ENCODE measurements at regions not wholly inside any gene's neighbourhood (a gene's known extent, or its start where the extent isn't known, plus 50 kb on each side); places are given as distances from the start of the nearest gene placed in this dataset.

GRCh38 chr5:135246923-135247795, 151.9 kb downstream of the MACROH2A1 start:
- DNase-seq, result no peak

GRCh38 chr5:135246605-135246922, 152.5 kb downstream of the MACROH2A1 start:
- no peak for DNase-seq

DNA sequence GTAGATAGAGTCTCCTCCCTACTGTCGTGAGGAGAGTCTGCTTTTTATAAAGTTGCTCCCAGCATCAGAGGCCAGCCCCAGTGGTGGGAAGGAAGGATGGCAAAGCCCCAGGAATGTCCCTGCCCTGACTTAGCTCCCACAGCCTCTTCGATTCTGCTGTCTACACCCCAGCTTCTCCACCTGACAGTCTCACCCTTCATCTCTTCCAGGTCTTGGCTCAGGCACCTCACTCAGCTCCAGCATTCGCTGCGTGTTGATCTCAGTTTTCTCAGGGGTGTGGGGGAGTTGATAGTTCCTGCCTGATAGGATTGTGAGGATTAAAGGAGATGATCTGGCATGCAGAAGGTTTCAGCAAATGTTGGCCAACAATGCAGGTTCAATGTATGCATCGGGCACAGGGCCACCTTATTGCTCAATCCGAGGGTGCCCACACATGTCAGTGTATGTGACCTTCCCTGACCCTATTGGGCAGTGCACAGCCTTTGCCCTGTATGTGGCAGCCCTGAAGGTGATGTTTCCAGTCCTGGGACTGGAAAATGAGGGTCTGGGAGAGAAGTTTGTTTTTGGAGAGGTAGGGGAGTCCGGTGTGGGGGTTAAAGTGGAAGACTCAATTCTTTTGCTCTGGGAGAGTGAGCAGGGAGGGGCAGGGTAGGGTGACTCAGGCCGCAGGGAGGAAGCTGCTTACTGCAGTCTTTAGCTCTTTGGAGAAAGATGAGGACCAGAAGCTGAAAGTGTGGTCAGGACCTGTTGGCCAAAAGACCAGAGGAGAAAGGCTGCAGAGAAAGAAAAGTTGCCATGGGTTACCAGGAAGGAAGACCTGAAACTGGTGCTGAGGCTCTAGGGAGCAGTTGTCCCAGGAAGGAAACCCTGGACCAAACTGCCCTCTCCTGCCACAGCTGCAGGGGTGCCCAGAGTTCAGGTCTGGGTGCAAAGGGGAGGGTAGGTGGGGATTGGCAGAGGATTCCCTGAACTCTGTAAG, 153.2 kb downstream of the MACROH2A1 start:
- no peak for DNase-seq

- no peak for DNase-seq
These were observed 154.4 kb downstream of the MACROH2A1 start for GRCh38 chr5:135244620-135245021.

DNA sequence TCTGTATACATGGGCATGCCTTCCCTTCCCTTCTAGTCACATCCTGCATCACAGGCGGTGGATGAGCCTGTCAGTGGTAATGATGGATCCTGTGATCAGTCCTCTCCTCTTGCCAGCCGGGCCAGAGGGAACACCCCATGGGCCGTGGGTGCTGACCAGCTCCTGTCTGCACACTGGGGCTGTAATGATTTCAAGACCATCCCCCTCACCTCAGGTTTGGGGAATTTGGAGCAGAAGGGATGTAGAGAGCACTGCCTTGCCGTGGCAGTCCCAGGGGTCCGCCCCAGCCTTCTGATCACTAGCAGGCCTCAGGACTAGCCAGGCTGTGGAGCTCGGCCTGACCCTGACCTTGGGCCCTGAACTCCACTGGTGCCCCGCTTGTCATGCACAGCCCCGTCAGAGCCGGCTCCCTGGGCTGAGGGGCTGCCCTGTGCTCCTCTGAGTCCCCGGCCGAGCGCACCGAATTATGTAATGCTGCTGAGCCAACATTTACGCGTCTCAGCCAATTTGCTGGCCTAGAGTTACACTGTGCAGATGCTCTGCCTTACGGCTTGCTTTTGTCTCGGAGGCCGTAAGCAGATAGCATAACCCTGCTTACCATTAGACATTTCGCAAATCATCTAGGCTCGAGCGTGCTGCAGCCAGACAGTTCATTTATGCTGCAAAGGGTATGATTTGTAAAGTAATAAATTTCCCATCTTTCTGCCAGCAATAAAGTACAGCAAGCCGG, 155.3 kb downstream of the MACROH2A1 start:
- no peak for DNase-seq

- DNase-seq, result no peak
These were observed 156.0 kb downstream of the MACROH2A1 start for GRCh38 chr5:135242866-135243555.

DNA sequence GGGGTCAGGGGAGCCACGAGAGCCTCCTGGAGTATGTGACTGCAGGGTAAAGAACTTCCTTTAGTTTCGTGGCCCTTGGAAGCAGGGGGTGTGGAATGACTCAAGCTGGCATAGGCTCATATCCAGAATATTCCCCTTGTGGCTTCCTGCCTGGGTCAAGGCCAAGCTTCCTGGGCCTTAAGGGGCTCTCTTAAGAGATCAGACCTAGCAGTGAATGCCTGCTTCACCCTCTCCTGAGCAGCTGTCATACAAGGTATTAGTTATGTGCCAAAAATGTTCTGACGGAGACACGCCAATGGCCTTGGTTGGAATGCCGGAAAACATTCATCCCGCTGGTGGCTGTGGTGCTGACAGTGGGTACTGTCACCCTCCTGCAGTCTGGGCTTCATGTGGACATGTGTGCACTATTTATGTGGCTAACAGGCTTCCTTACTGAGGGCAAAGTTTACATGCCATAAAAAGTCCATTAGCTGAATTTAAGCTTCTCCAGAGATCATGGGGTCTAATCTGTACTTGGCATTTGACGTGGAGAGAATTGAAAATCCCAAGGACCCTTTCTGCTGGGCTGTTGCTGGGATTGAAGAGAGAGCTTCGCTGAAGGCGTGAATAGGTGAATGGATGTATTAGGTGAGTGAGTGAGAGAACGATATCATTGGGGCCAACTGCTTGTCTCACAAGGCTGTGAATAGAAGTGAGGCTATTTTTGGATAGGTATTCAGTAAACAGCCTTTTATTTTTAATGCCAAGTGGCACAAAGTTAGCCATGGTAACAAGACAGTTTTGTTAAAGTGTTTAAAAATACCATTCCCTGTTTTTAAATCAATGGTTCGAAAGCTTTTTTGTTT, 156.8 kb downstream of the MACROH2A1 start:
- DNase-seq, result no peak

- DNase-seq, result no peak
These were observed 157.5 kb downstream of the MACROH2A1 start for GRCh38 chr5:135241536-135241935.

- no peak for DNase-seq
These were observed 158.2 kb downstream of the MACROH2A1 start for GRCh38 chr5:135240781-135241360.

GRCh38 chr5:135240283-135240633, 158.8 kb downstream of the MACROH2A1 start:
- DNase-seq, result no peak

DNA sequence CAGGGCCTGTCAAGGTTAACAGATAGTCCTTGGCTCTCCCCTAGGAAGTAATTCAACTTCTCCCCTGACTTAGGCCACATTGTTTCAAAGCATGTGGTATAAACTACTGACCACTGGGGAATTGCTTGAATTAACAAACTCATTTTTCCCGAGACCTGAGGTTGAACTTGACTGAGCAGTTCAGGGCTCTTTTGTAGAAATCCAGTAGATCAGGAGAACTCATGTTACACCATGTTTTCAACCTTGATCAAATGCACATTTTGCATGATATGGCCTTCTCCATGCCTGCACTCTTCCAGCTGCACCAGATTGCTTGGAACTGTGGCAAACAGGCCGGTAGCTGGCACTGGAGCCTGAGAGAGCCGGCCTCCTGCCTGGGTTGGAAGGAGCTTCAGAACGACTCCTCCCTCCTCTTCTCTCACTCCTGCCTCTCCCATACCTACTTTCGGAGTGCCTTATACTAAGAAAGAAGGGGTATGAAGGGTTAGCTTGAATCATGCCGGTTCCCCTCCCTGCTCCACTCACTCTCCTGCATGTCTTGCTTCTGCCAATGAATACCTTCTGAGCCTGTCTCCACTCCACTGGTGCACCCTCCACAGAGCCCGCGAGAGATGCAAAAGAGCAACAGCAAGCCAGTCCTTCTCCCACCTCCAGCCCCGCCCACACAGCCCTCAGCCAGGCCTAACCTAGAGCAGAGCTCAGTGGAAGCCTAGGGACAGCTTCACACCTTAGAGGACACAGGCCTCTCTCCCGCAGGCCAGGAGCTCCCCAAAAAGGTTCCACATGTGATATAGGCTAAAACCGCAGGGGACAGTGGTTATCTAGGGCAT, 159.4 kb downstream of the MACROH2A1 start:
- DNase-seq, result no peak

DNA sequence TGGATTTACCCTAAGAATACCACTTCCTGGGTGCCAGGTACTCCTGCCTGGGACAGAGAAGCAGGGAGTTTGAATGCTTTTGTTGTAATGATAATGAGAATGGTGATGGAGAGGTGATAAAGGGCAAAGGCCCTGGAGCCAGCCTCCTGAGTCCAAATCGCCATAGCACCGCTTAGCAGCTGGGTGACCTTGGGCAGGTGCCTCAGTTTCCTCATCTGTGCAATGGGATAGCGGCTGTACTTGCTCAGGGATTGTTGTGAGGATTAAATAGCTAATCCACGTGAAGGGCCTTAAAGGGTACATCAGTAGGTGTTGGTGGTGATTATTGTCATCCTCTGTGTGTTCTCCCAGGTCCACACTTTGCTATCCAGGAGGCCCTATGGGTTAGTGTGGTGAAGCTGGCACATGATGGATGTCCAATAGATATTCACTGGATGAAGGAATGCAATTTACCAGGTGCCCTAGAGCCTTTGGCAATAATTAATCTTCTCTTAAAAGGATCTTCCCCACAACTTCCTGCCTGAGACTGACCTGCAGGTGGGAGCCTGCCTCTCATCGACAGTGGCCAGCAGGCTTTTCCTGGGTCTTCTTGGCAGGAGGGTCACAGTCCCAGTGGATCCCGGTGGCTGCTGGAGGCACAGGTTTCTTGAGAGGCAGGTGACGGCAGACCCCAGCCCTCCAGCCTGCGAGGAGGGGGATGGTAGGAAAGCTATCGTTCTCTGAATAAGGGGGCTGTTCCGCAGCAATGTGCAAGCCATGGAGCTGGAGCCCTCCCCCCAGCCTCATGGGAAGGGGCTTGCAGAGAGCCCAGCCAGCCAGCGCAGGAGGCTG, 160.2 kb downstream of the MACROH2A1 start:
- DNase-seq, result no peak

DNA sequence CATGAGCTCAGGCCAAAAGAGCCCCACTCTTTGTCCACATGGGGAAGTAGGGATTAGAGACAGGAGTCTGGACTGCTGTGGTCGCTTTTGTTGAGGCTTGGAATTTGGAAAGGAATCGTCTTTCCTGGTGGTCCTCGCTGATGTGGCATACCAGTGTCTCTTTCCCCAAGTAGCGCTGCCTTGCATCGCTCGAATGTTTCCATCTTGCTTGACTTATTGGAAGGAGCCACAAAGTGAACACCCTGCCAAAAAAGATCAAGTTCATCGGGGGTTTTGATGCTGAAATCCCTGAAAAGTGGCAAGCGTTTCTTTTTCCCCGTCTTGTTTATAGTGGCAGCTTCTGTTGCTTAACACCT, 161.3 kb downstream of the MACROH2A1 start:
- DNase-seq, result no peak

GRCh38 chr5:135236908-135237747, 161.9 kb downstream of the MACROH2A1 start:
- no peak for DNase-seq

- DNase-seq, result no peak
These were observed 162.7 kb downstream of the MACROH2A1 start for GRCh38 chr5:135236228-135236907.

DNA sequence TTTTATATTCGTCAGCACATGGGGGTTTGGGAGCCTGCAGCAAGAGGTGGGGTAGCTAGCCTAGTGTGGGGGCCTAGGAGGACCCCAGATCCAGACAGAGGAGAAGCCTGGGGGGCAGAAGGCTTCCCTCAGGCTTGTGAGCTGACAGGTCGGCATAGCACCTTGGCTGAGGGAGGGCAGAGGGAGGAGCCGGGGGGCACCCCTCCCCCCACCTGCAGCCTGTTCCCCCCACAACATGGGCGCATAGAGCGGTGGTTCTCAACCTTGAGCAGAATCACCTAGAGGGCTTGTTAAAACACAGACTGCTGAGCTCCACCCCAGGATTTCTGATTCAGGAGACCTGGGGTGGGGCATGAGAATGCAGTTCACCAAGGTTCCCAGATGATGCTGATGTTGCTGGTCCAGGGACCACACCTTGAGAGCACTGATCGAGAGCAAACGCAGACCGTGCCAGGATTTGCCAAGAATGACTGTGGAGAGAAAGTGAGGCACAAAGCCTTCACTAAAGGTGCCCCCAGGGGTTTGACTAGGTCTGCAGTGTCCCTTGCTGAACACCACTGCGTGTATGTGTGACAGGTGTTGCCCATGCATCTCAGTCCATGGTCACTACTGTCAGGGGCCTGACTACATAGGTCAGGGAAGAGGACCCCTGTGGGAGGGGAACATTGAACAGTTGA, 163.3 kb downstream of the MACROH2A1 start:
- no peak for DNase-seq
